ENCODE measurements at regions not wholly inside any gene's neighbourhood (a gene's known extent, or its start where the extent isn't known, plus 50 kb on each side); places are given as distances from the start of the nearest gene placed in this dataset.

DNA sequence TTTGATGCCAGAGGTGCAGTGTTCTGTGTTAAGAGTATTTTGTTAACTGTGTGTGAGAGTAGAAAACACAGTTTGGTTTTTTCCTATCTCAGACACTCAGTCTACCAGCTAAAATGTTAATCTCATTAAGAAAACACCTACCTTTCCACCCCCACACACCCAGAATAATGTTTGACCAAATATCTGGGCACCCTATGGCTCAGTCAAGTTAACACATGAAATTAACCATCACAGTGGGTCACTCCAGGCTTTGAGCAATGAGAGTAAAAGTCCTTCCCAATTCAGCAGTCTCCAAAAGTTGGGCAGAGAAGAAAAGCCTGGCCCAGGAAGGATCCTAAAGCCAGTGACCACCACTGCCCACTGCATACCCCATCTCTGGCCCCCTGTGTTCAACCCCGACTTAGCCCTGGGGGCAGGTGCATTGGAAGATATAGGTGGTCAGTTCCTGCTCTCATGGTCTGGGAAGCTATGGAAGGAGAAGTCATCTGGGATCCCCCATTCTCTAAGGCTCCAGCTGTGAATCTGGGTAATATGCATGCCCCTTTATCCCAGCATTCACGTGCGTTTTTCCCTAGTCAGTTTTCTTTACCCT is 50.2 kb upstream of the CSF3R start:
- Histone ChIP-seq H3K27me3 (ENCODE audit: insufficient read depth in 3 of 3, low read length in 2 of 3) (peaks cover 0 to 31% (median 11%) of the 10 kb centered on the region in 3 donors), H3K27ac (no peak overlapping the region), H3K4me1 (no peaks in the 10 kb centered on the region), H3K36me3 (ENCODE audit: insufficient read depth in 1 of 2, low read depth in 1 of 2) (no peaks in the 10 kb centered on the region), H3K9me3 (no peaks in the 10 kb centered on the region), H3K4me3 (no peak overlapping the region)
- intact Hi-C loops (cut with DNase I): no loop called here
- ATAC-seq (no peak), DNase-seq (no peak)
- TF ChIP-seq, protein P1, sequence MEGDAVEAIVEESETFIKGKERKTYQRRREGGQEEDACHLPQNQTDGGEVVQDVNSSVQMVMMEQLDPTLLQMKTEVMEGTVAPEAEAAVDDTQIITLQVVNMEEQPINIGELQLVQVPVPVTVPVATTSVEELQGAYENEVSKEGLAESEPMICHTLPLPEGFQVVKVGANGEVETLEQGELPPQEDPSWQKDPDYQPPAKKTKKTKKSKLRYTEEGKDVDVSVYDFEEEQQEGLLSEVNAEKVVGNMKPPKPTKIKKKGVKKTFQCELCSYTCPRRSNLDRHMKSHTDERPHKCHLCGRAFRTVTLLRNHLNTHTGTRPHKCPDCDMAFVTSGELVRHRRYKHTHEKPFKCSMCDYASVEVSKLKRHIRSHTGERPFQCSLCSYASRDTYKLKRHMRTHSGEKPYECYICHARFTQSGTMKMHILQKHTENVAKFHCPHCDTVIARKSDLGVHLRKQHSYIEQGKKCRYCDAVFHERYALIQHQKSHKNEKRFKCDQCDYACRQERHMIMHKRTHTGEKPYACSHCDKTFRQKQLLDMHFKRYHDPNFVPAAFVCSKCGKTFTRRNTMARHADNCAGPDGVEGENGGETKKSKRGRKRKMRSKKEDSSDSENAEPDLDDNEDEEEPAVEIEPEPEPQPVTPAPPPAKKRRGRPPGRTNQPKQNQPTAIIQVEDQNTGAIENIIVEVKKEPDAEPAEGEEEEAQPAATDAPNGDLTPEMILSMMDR (IDR thresholded peaks at IDR 0.05): no peak
- 69 to 75% (median 75%) methylated on average over 3 of the region's 3 CpGs for WGBS, 3 donors
